Fibroblast of gingiva (primary cell): ENCODE measurements at regions not wholly inside any gene's neighbourhood (a gene's known extent, or its start where the extent isn't known, plus 50 kb on each side); places are given as distances from the start of the nearest gene placed in this dataset.
"Not testable (repeated sequence)": the region's sequence is repeated elsewhere in the genome, so short reads cannot be mapped to it uniquely, and the experiment has no call there.

Experiments
- DNase-seq: peaks from one replicate; pipeline ENCODE4 v3.0.0-alpha.2; 2011; ENCODE audit warnings: low read depth

GRCh38 chr15:69679623-69680228 lies 227.1 kb downstream of the RPLP1 start:
- no peak for DNase-seq

GRCh38 chr15:69684823-69685222 lies 232.2 kb downstream of the RPLP1 start:
- DNase-seq, result not testable (repeated sequence)

GRCh38 chr15:69685512-69686452 lies 233.2 kb downstream of the RPLP1 start:
- DNase-seq, result no peak

- no peak for DNase-seq
Observed at GRCh38 chr15:69686626-69687025, 234.0 kb downstream of the RPLP1 start.

GRCh38 chr15:69689133-69689532 lies 236.5 kb downstream of the RPLP1 start:
- DNase-seq, result no peak

GRCh38 chr15:69691307-69692015 lies 238.8 kb downstream of the RPLP1 start:
- DNase-seq, result no peak

- no peak for DNase-seq
Observed at GRCh38 chr15:69692342-69692741, 239.7 kb downstream of the RPLP1 start.

GRCh38 chr15:69693059-69693458 lies 240.4 kb downstream of the RPLP1 start:
- no peak for DNase-seq

- no peak for DNase-seq
Observed at GRCh38 chr15:69696946-69697345, 244.3 kb downstream of the RPLP1 start.

GRCh38 chr15:69697916-69698315 lies 245.3 kb downstream of the RPLP1 start:
- no peak for DNase-seq

- DNase-seq, result no peak
Observed at GRCh38 chr15:69699096-69699495, 246.5 kb downstream of the RPLP1 start.

- DNase-seq, result no peak
Observed at GRCh38 chr15:69700380-69700779, 247.8 kb downstream of the RPLP1 start.

GRCh38 chr15:69701198-69701597 lies 248.6 kb downstream of the RPLP1 start:
- no peak for DNase-seq

GRCh38 chr15:69703532-69704187 lies 251.0 kb downstream of the RPLP1 start:
- no peak for DNase-seq

- peak; percentile 4 for DNase-seq
Observed at GRCh38 chr15:69704229-69704628, 251.6 kb downstream of the RPLP1 start.

- DNase-seq, result no peak
Observed at GRCh38 chr15:69704700-69705099, 252.1 kb downstream of the RPLP1 start.

GRCh38 chr15:69706353-69707097 lies 253.9 kb downstream of the RPLP1 start:
- no peak for DNase-seq

- not testable (repeated sequence) for DNase-seq
Observed at GRCh38 chr15:69707241-69707640, 254.6 kb downstream of the RPLP1 start.

GRCh38 chr15:69708436-69709122 lies 256.0 kb downstream of the RPLP1 start:
- not testable (repeated sequence) for DNase-seq

- no peak for DNase-seq
Observed at GRCh38 chr15:69712991-69713390, 260.4 kb downstream of the RPLP1 start.
